Gastroesophageal sphincter (tissue), 3 donors: ENCODE measurements at regions not wholly inside any gene's neighbourhood (a gene's known extent, or its start where the extent isn't known, plus 50 kb on each side); places are given as distances from the start of the nearest gene placed in this dataset.

ENCODE experiments used
- POLR2A ChIP-seq, 2 donors: fragments of 450-650 bp; IDR thresholded peaks; one replicate each; pipeline ENCODE4 v1.6.1; 2017; ENCODE audit warnings: antibody characterized with exemption in 2 of 2, mild to moderate bottlenecking in 2 of 2, moderate library complexity in 1 of 2
- POLR2AphosphoS5 ChIP-seq: sonication (generic); formaldehyde crosslinking; IDR thresholded peaks from one replicate; pipeline ENCODE4 v1.6.1; 2017; ENCODE audit warnings: antibody characterized with exemption
- TF ChIP-seq, protein P1 (sequence below), 4 experiments: fragments of 200-600 bp in 2 of 4; fragments of 450-650 bp in 2 of 4; sonication (generic) in 1 of 4; IDR thresholded peaks; one replicate each; pipeline ENCODE4 v1.5.1; 2017 to 2019; ENCODE audit warnings: antibody characterized with exemption in 4 of 4, mild to moderate bottlenecking in 2 of 4, moderate library complexity in 2 of 4

- TF ChIP-seq POLR2AphosphoS5 (no peak), POLR2A (IDR thresholded peaks at IDR 0.05) (no peak)
- TF ChIP-seq, protein P1, sequence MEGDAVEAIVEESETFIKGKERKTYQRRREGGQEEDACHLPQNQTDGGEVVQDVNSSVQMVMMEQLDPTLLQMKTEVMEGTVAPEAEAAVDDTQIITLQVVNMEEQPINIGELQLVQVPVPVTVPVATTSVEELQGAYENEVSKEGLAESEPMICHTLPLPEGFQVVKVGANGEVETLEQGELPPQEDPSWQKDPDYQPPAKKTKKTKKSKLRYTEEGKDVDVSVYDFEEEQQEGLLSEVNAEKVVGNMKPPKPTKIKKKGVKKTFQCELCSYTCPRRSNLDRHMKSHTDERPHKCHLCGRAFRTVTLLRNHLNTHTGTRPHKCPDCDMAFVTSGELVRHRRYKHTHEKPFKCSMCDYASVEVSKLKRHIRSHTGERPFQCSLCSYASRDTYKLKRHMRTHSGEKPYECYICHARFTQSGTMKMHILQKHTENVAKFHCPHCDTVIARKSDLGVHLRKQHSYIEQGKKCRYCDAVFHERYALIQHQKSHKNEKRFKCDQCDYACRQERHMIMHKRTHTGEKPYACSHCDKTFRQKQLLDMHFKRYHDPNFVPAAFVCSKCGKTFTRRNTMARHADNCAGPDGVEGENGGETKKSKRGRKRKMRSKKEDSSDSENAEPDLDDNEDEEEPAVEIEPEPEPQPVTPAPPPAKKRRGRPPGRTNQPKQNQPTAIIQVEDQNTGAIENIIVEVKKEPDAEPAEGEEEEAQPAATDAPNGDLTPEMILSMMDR (IDR thresholded peaks at IDR 0.05) = no peak
Observed at GRCh38 chr1:187909382-187909781, 1080.6 kb downstream of the PLA2G4A start.
